ENCODE measurements at regions not wholly inside any gene's neighbourhood (a gene's known extent, or its start where the extent isn't known, plus 50 kb on each side); places are given as distances from the start of the nearest gene placed in this dataset.

DNA sequence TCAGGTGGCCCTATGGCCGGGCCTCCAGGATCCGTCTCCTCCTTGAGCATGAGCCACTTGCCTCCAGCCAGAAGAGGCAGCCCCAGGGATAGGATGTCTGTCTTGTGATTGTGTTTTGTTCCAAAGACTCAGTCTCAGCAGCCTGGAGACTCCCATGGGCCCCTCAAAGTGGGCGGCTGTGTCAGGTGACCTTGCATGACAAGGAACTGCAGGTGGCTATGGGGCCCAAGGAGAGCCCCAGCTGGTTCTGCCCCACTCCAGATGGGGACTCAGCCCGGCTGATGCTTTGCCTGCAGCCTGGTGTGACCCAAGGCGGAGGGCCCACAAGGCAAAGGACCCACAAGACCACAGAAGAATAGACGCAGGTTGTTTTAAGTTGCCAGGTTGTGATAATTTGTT, 284.3 kb upstream of the IRX4 start:
- Histone ChIP-seq H4K20me1 (replicated peaks in 1 of 2; ENCODE audit: control insufficient read depth in 1 of 2, insufficient read depth in 2 of 2, low read length in 2 of 2) (no peaks in the 10 kb centered on the region), H3K27ac (ENCODE audit: low read depth, low read length) (no peak overlapping the region), H3K23ac (ENCODE audit: insufficient read length) (no peak overlapping the region), H2BK120ac (replicated peaks; ENCODE audit: low read depth, low read length) (no peak overlapping the region), H2BK5ac (ENCODE audit: low read depth, low read length) (no peak overlapping the region), H3K4ac (replicated peaks; ENCODE audit: insufficient read length, low read depth, low read length) (no peak overlapping the region), H3K56ac (replicated peaks; ENCODE audit: insufficient read length, low read depth, low read length) (no peak overlapping the region), H3K27me3 (replicated peaks in 1 of 4; ENCODE audit: control insufficient read depth in 3 of 4, extremely low read depth in 1 of 4, insufficient read depth in 3 of 4, low read length in 3 of 4) (no peaks in the 10 kb centered on the region), H3K4me2 (ENCODE audit: insufficient read depth in 1 of 2, low read depth in 2 of 2, low read length in 2 of 2) (no peak overlapping the region), H3K79me2 (ENCODE audit: control insufficient read depth in 1 of 2, insufficient read depth in 2 of 2, low read length in 2 of 2) (no peaks in the 10 kb centered on the region), H4K91ac (replicated peaks; ENCODE audit: insufficient read length, low read length) (no peak overlapping the region), H3K23me2 (ENCODE audit: low read depth, low read length) (no peaks in the 10 kb centered on the region; the same call in 1 of the 2 replicates), H2BK12ac (ENCODE audit: low read depth, low read length) (no peak overlapping the region), H3K9ac (replicated peaks in 1 of 4; ENCODE audit: extremely low read depth in 1 of 4, low read depth in 3 of 4, low read length in 3 of 4) (no peak overlapping the region), H3K18ac (ENCODE audit: extremely low read depth, low read length) (no peak overlapping the region), H3K9me3 (ENCODE audit: insufficient read depth in 2 of 2, low read depth in 1 of 2, low read length in 1 of 2) (no peaks in the 10 kb centered on the region), H2BK15ac (ENCODE audit: low read length) (no peak overlapping the region), H3K36me3 (ENCODE audit: control insufficient read depth in 2 of 4, insufficient read depth in 4 of 4, low read length in 3 of 4) (no peaks in the 10 kb centered on the region), H3K14ac (ENCODE audit: insufficient read length) (no peak overlapping the region), H3K79me1 (ENCODE audit: low read depth, low read length) (no peaks in the 10 kb centered on the region), H4K5ac (ENCODE audit: insufficient read length, low read depth, low read length) (no peak overlapping the region), H3K4me1 (replicated peaks in 1 of 4; ENCODE audit: control insufficient read depth in 3 of 4, insufficient read depth in 4 of 4, low read length in 3 of 4) (peaks cover 4 to 30% (median 9%) of the 10 kb centered on the region in 4 experiments), H2BK20ac (ENCODE audit: low read length) (no peak overlapping the region), H3K4me3 (ENCODE audit: extremely low read depth in 1 of 4, insufficient read depth in 2 of 4, low read depth in 3 of 4, low read length in 4 of 4) (no peak overlapping the region), H4K8ac (ENCODE audit: extremely low read depth, insufficient read depth, low read length) (no peak overlapping the region), H2AFZ (ENCODE audit: low read length) (no peak overlapping the region), H2AK5ac (ENCODE audit: low read depth, low read length) (no peak overlapping the region)
- DNase-seq (ENCODE audit: low read depth in 1 of 2, low spot score in 2 of 2) (no peak), FAIRE-seq (no peak)
- WGBS, 2 experiments (ENCODE audit: extremely low coverage in 1 of 2, insufficient coverage in 1 of 2, insufficient read length in 1 of 2, insufficient replicate concordance in 2 of 2, low coverage in 1 of 2, low lambda C conversion rate in 2 of 2, missing lambda C conversion rate in 1 of 2) = 98% methylated on average over 6 of the region's 6 CpGs; no CpG with 5 or more reads in 1 of the 2 experiments
- ChIA-PET POLR2A (ENCODE audit: partially characterized antibody) (no interaction called here), CTCF (ENCODE audit: partially characterized antibody) (interaction anchor here (1.3 to 1.6 kb wide), 2 partner anchors 11 to 16 kb away, joined by 4 to 7 read pairs; no protein-coding TSS in a partner anchor)
- no peak for TF ChIP-seq CREB1 (IDR thresholded peaks at IDR 0.05)
- TF ChIP-seq JUND (IDR thresholded peaks at IDR 0.05; ENCODE audit: low read length) = no peak
- TF ChIP-seq CTBP2 (IDR thresholded peaks at IDR 0.05; ENCODE audit: borderline replicate concordance, insufficient read depth, insufficient read length, low read length) = no peak
- no peak for TF ChIP-seq TCF12 (IDR thresholded peaks at IDR 0.05; ENCODE audit: low read depth, low read length)
- TF ChIP-seq BCL11A (IDR thresholded peaks at IDR 0.05; ENCODE audit: low read depth in 2 of 2, low read length in 2 of 2) = no peak
- no peak for TF ChIP-seq EZH2 (IDR thresholded peaks at IDR 0.05; ENCODE audit: low read depth, low read length, severe bottlenecking)
- no peak for TF ChIP-seq KDM1A (IDR thresholded peaks at IDR 0.05; ENCODE audit: borderline replicate concordance, low read length)
- no peak for TF ChIP-seq KDM5A (IDR thresholded peaks at IDR 0.05; ENCODE audit: low read length)
- TF ChIP-seq SAP30 (IDR thresholded peaks at IDR 0.05; ENCODE audit: insufficient read depth, insufficient replicate concordance, low read length) = no peak
- TF ChIP-seq SP4 (IDR thresholded peaks at IDR 0.05; ENCODE audit: low read length) = no peak
- no peak for TF ChIP-seq CBX5 (IDR thresholded peaks at IDR 0.05; ENCODE audit: low read depth, low read length)
- no peak for TF ChIP-seq CBX8 (IDR thresholded peaks at IDR 0.05; ENCODE audit: borderline replicate concordance, low read depth, low read length)
- no peak for TF ChIP-seq JUN (IDR thresholded peaks at IDR 0.05; ENCODE audit: low read depth, low read length)
- TF ChIP-seq, protein P1, sequence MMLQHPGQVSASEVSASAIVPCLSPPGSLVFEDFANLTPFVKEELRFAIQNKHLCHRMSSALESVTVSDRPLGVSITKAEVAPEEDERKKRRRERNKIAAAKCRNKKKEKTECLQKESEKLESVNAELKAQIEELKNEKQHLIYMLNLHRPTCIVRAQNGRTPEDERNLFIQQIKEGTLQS (IDR thresholded peaks at IDR 0.05; ENCODE audit: insufficient read depth, low read depth, low read length) = no peak
- no peak for TF ChIP-seq RAD21 (IDR thresholded peaks at IDR 0.05 in 1 of 2, conservative IDR thresholded peaks at IDR 0.05 in 1 of 2; ENCODE audit: low read depth in 2 of 2, low read length in 2 of 2)

Data from H1 (cell line).